HG03457 (cell line): ENCODE measurements at regions not wholly inside any gene's neighbourhood (a gene's known extent, or its start where the extent isn't known, plus 50 kb on each side); places are given as distances from the start of the nearest gene placed in this dataset.

Experiments
- ATAC-seq: cut with Tn5 transposase; IDR thresholded peaks from one replicate; pipeline ENCODE4 v1.9.1; 2021; ENCODE audit warnings: moderate number of reproducible peaks; ENCODE audit not compliant: unreplicated experiment

- ATAC-seq = no peak
Measured at GRCh38 chr7:131745390-131746248, 189.2 kb upstream of the PODXL start.

- ATAC-seq = no peak
Measured at GRCh38 chr7:131741446-131741845, 185.0 kb upstream of the PODXL start.

GRCh38 chr7:131737746-131738465, 181.5 kb upstream of the PODXL start:
- no peak for ATAC-seq

GRCh38 chr7:131735101-131735500, 178.7 kb upstream of the PODXL start:
- ATAC-seq = no peak

GRCh38 chr7:131733604-131734003, 177.2 kb upstream of the PODXL start:
- no peak for ATAC-seq

GRCh38 chr7:131727189-131727588, 170.8 kb upstream of the PODXL start:
- ATAC-seq = no peak

GRCh38 chr7:131726686-131727085, 170.3 kb upstream of the PODXL start:
- ATAC-seq = no peak

GRCh38 chr7:131726031-131726430, 169.6 kb upstream of the PODXL start:
- ATAC-seq = no peak

GRCh38 chr7:131724776-131725345, 168.4 kb upstream of the PODXL start:
- no peak for ATAC-seq

GRCh38 chr7:131723926-131724325, 167.5 kb upstream of the PODXL start:
- ATAC-seq = no peak

GRCh38 chr7:131722371-131722770, 165.9 kb upstream of the PODXL start:
- ATAC-seq = no peak

- ATAC-seq = no peak
Measured at GRCh38 chr7:131721660-131722059, 165.2 kb upstream of the PODXL start.

GRCh38 chr7:131720703-131721102, 164.3 kb upstream of the PODXL start:
- no peak for ATAC-seq

- no peak for ATAC-seq
Measured at GRCh38 chr7:131717181-131717580, 160.8 kb upstream of the PODXL start.

GRCh38 chr7:131699323-131699722, 142.9 kb upstream of the PODXL start:
- ATAC-seq = no peak

- ATAC-seq = no peak
Measured at GRCh38 chr7:131692131-131692960, 135.9 kb upstream of the PODXL start.

- ATAC-seq = no peak
Measured at GRCh38 chr7:131691454-131692130, 135.2 kb upstream of the PODXL start.

GRCh38 chr7:131690441-131690840, 134.0 kb upstream of the PODXL start:
- ATAC-seq = no peak

- ATAC-seq = no peak
Measured at GRCh38 chr7:131689662-131690234, 133.3 kb upstream of the PODXL start.
